ENCODE measurements at regions not wholly inside any gene's neighbourhood (a gene's known extent, or its start where the extent isn't known, plus 50 kb on each side); places are given as distances from the start of the nearest gene placed in this dataset.

- Histone ChIP-seq H3K36me3 (no peaks in the 10 kb centered on the region), H3K4me3 (no peak overlapping the region), H3K27me3 (no peaks in the 10 kb centered on the region), H3K4me1 (ENCODE audit: insufficient read depth) (no peaks in the 10 kb centered on the region), H3K9me3 (no peaks in the 10 kb centered on the region), H3K27ac (no peak overlapping the region)
- intact Hi-C loops (cut with DNase I), result no loop called here
- WGBS, 3 donors, result 81 to 89% (median 86%) methylated on average over 17 to 18 of the region's 18 CpGs
- no peak for DNase-seq
- no peak for TF ChIP-seq EP300 (IDR thresholded peaks at IDR 0.05)
- TF ChIP-seq CTCF (IDR thresholded peaks at IDR 0.05), result no peak
- no peak for TF ChIP-seq POLR2A (IDR thresholded peaks at IDR 0.05)
Measured at GRCh38 chr11:70829134-70829885, 423.1 kb downstream of the SHANK2 start.

- 78 to 86% (median 82%) methylated on average over 9 of the region's 9 CpGs for WGBS, 3 donors
- intact Hi-C loops (cut with DNase I), result no loop called here
- DNase-seq, result no peak
- H3K27me3 ChIP-seq, result no peaks in the 10 kb centered on the region
- H3K9me3 ChIP-seq, result no peaks in the 10 kb centered on the region
- H3K36me3 ChIP-seq, result no peaks in the 10 kb centered on the region
- no peak overlapping the region for H3K4me3 ChIP-seq
- H3K27ac ChIP-seq, result no peak overlapping the region
- TF ChIP-seq POLR2A (IDR thresholded peaks at IDR 0.05), result no peak
- TF ChIP-seq EP300 (IDR thresholded peaks at IDR 0.05), result no peak
- no peak for TF ChIP-seq CTCF (IDR thresholded peaks at IDR 0.05)
- no peaks in the 10 kb centered on the region for H3K4me1 ChIP-seq (ENCODE audit: insufficient read depth)
Measured at GRCh38 chr11:70829886-70830272, 422.5 kb downstream of the SHANK2 start.

GRCh38 chr11:70833011-70833410, 419.4 kb downstream of the SHANK2 start:
- Histone ChIP-seq H3K4me1 (ENCODE audit: insufficient read depth) (no peaks in the 10 kb centered on the region), H3K27ac (no peak overlapping the region), H3K36me3 (no peaks in the 10 kb centered on the region), H3K4me3 (no peak overlapping the region), H3K27me3 (no peaks in the 10 kb centered on the region), H3K9me3 (peaks cover 0 to 2% of the 10 kb centered on the region in 2 donors)
- no peak for DNase-seq
- WGBS, 3 donors, result 81 to 92% (median 89%) methylated on average over 11 of the region's 11 CpGs
- TF ChIP-seq POLR2A (IDR thresholded peaks at IDR 0.05) (no peak), EP300 (IDR thresholded peaks at IDR 0.05) (no peak), CTCF (IDR thresholded peaks at IDR 0.05) (no peak)
- intact Hi-C loops (cut with DNase I), result no loop called here

- no peak for DNase-seq
- Histone ChIP-seq H3K27ac (no peak overlapping the region), H3K36me3 (no peaks in the 10 kb centered on the region), H3K4me3 (no peak overlapping the region), H3K9me3 (peaks cover 0 to 3% of the 10 kb centered on the region in 2 donors), H3K27me3 (no peaks in the 10 kb centered on the region), H3K4me1 (ENCODE audit: insufficient read depth) (no peaks in the 10 kb centered on the region)
- TF ChIP-seq CTCF (IDR thresholded peaks at IDR 0.05), result no peak
- intact Hi-C loops (cut with DNase I), result no loop called here
- WGBS, 3 donors, result 50 to 54% (median 53%) methylated on average over 5 of the region's 5 CpGs
Measured at GRCh38 chr11:70833554-70833953, 418.8 kb downstream of the SHANK2 start.

All from ovary (tissue), 7 donors.